HCT116 (cell line): ENCODE measurements at regions not wholly inside any gene's neighbourhood (a gene's known extent, or its start where the extent isn't known, plus 50 kb on each side); places are given as distances from the start of the nearest gene placed in this dataset.
"Not testable (repeated sequence)": the region's sequence is repeated elsewhere in the genome, so short reads cannot be mapped to it uniquely, and the experiment has no call there.

Experiments
- ATAC-seq: fragments of 200-7000 bp; cut with Tn5 transposase; 2 replicates; pipeline ENCODE4 v1.9.1; 2020; ENCODE audit warnings: mild to moderate bottlenecking, moderate library complexity
- BruUV-seq: library from RNA; stranded (reverse); fragments of 400-500 nt; replicated peaks from 2 replicates; lab custom pipeline; 2021; lab: Mats Ljungman, UMichigan
- CTCF ChIA-PET: fragments of 300-600 bp; sonication (Branson Sonifier 250); formaldehyde crosslinking; loops from one replicate; lab custom pipeline; 2021; ENCODE audit warnings: antibody characterized with exemption; lab: Charles Lee
- POLR2A ChIA-PET: fragments of 300-600, 350-600 bp; sonication (Branson Sonifier 250); formaldehyde crosslinking; loops from one replicate; lab custom pipeline; 2021; ENCODE audit warnings: antibody characterized with exemption; lab: Charles Lee
- RAD21 ChIA-PET, 2 experiments: fragments of 300-600 bp; sonication (Branson Sonifier 250); formaldehyde crosslinking; loops; one replicate each; lab custom pipeline; 2023; ENCODE audit warnings: low total read pairs in 2 of 2; ENCODE audit not compliant: uncharacterized antibody in 2 of 2, unreplicated experiment in 2 of 2, low non-redundant PET in 1 of 2; lab: Charles Lee
- DNase-seq: peaks from one replicate; pipeline ENCODE4 v3.0.0-alpha.2; 2010; ENCODE audit warnings: low read depth, low spot score
- H2AFZ ChIP-seq: fragments of 200-600 bp; shearing (Covaris generic), sonication (generic); 2 replicates; pipeline ENCODE4 v1.6.1; 2017; ENCODE audit warnings: low read depth, mixed run types, mixed read lengths, antibody characterized with exemption, low read length; ENCODE audit not compliant: poor library complexity, severe bottlenecking
- H3K27ac ChIP-seq: 2 replicates; pipeline ENCODE4 v1.5.1; 2012; ENCODE audit warnings: low read depth, low read length
- H3K27me3 ChIP-seq: fragments of 200-600 bp; sonication (generic); 2 replicates; pipeline ENCODE4 v1.6.1; 2016; ENCODE audit warnings: mixed run types, low read length, mixed read lengths; ENCODE audit not compliant: insufficient read depth
- H3K36me3 ChIP-seq, 2 experiments: fragments of 200-500 bp in 1 of 2; fragments of 200-600 bp in 1 of 2; sonication (Bioruptor generic) in 1 of 2; sonication (generic) in 1 of 2; 2 replicates each; pipeline versions ENCODE4 v1.5.1 to v1.6.1; 2014 to 2016; ENCODE audit warnings: low read length in 2 of 2, inconsistent platforms in 1 of 2, mixed read lengths in 1 of 2, mixed run types in 1 of 2; ENCODE audit not compliant: insufficient read depth in 2 of 2, control insufficient read depth in 1 of 2
- H3K4me1 ChIP-seq, 2 experiments: fragments of 200-600 bp in 1 of 2; sonication (generic) in 1 of 2; 2 replicates each; pipeline versions ENCODE4 v1.5.1 to v1.6.1; 2012 to 2017; ENCODE audit warnings: low read length in 2 of 2, inconsistent platforms in 1 of 2, mild to moderate bottlenecking in 1 of 2, mixed read lengths in 1 of 2, mixed run types in 1 of 2, moderate library complexity in 1 of 2; ENCODE audit not compliant: insufficient read depth in 2 of 2, control insufficient read depth in 1 of 2
- H3K4me2 ChIP-seq: fragments of 200-600 bp; sonication (generic); 2 replicates; pipeline ENCODE4 v1.6.1; 2017; ENCODE audit warnings: mixed run types, low read length, mixed read lengths
- H3K4me3 ChIP-seq, 2 experiments: fragments of 200-600 bp in 1 of 2; sonication (generic) in 1 of 2; replicated peaks in 1 of 2; 2 replicates each; pipeline ENCODE4 v1.5.1; 2011 to 2016; ENCODE audit warnings: low read length in 2 of 2, control low read depth in 1 of 2, low read depth in 1 of 2, mild to moderate bottlenecking in 1 of 2, mixed read lengths in 1 of 2, mixed run types in 1 of 2
- H3K79me2 ChIP-seq: fragments of 200-600 bp; sonication (generic); 2 replicates; pipeline ENCODE4 v1.6.1; 2017; ENCODE audit warnings: mild to moderate bottlenecking, mixed run types, low read length, moderate library complexity, mixed read lengths; ENCODE audit not compliant: insufficient read depth
- H3K9ac ChIP-seq: fragments of 200-600 bp; sonication (generic); 2 replicates; pipeline ENCODE4 v1.6.1; 2016; ENCODE audit warnings: low read length, mixed read lengths
- H3K9me2 ChIP-seq: fragments of 200-600 bp; sonication (generic), shearing (Covaris generic); 2 replicates; pipeline ENCODE4 v1.6.1; 2017; ENCODE audit warnings: mixed run types, mild to moderate bottlenecking, moderate library complexity; ENCODE audit not compliant: insufficient read depth
- H3K9me3 ChIP-seq, 2 experiments: fragments of 200-500 bp in 1 of 2; fragments of 200-600 bp in 1 of 2; sonication (Bioruptor generic) in 1 of 2; sonication (generic) in 1 of 2; 2 replicates each; pipeline ENCODE4 v1.6.1; 2014 to 2017; ENCODE audit warnings: low read length in 2 of 2, mixed read lengths in 2 of 2, inconsistent platforms in 1 of 2, low read depth in 1 of 2, mild to moderate bottlenecking in 1 of 2, mixed run types in 1 of 2, moderate library complexity in 1 of 2; ENCODE audit not compliant: control insufficient read depth in 1 of 2, insufficient read depth in 1 of 2
- H4K20me1 ChIP-seq: fragments of 200-600 bp; sonication (generic), shearing (Covaris generic); 2 replicates; pipeline ENCODE4 v1.6.1; 2017; ENCODE audit warnings: mixed run types, mild to moderate bottlenecking, moderate library complexity; ENCODE audit not compliant: insufficient read depth
- CBX3 ChIP-seq: IDR thresholded peaks from 2 replicates; pipeline ENCODE4 v1.6.1; 2012; ENCODE audit warnings: low read depth
- ELF1 ChIP-seq: IDR thresholded peaks from 2 replicates; pipeline ENCODE4 v1.6.1; 2012; ENCODE audit warnings: low read depth, borderline replicate concordance
- EZH2 ChIP-seq: fragments of 200-600 bp; sonication (generic); IDR thresholded peaks from 2 replicates; pipeline ENCODE4 v1.6.1; 2017; ENCODE audit warnings: antibody characterized with exemption, mixed run types
- POLR2A ChIP-seq: IDR thresholded peaks from 2 replicates; pipeline ENCODE4 v1.7.0; 2011; ENCODE audit warnings: borderline replicate concordance; ENCODE audit not compliant: insufficient read depth, insufficient read length; ENCODE audit errors: extremely low read depth
- YY1 ChIP-seq: IDR thresholded peaks from 2 replicates; pipeline ENCODE4 v1.6.1; 2011; ENCODE audit warnings: low read length, low read depth, moderate library complexity, mild to moderate bottlenecking; ENCODE audit not compliant: insufficient replicate concordance; ENCODE audit errors: extremely low read depth
- ZBTB33 ChIP-seq: IDR thresholded peaks from 2 replicates; pipeline ENCODE4 v1.6.1; 2011; ENCODE audit warnings: mild to moderate bottlenecking, low read length, moderate library complexity; ENCODE audit not compliant: insufficient replicate concordance; ENCODE audit errors: extremely low read depth
- intact Hi-C: fragments of 100-400 bp; cut with micrococcal nuclease; formaldehyde crosslinking; loops from 2 replicates; pipeline ENCODE4 v1.10.0; 2022
- TF ChIP-seq, protein P1 (sequence below): IDR thresholded peaks from 2 replicates; pipeline ENCODE4 v1.6.1; 2012

GRCh38 chr5:60473027-60473426 is 226.9 kb downstream of the DEPDC1B start:
- intact Hi-C loops, H3K9me3 ChIP-seq, H3K4me2 ChIP-seq, CTCF ChIA-PET, H4K20me1 ChIP-seq, RAD21 ChIA-PET, H2AFZ ChIP-seq, ATAC-seq, H3K79me2 ChIP-seq, H3K9me2 ChIP-seq, H3K27ac ChIP-seq, H3K36me3 ChIP-seq, H3K9ac ChIP-seq, H3K27me3 ChIP-seq, H3K4me3 ChIP-seq, POLR2A ChIA-PET, BruUV-seq, H3K4me1 ChIP-seq, DNase-seq: not testable (repeated sequence)

GRCh38 chr5:60470881-60471280 is 229.1 kb downstream of the DEPDC1B start:
- TF ChIP-seq YY1, result no peak
- TF ChIP-seq POLR2A, result no peak
- no peak for TF ChIP-seq EZH2
- TF ChIP-seq, protein P1, sequence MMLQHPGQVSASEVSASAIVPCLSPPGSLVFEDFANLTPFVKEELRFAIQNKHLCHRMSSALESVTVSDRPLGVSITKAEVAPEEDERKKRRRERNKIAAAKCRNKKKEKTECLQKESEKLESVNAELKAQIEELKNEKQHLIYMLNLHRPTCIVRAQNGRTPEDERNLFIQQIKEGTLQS, result no peak
- no peak for TF ChIP-seq ELF1
- TF ChIP-seq CBX3, result no peak
- no peak for TF ChIP-seq ZBTB33
- no TSS peak for BruUV-seq

More at GRCh38 chr5:60470881-60471280, 229.1 kb downstream of the DEPDC1B start:
- no peak overlapping the region for H3K4me2 ChIP-seq
- ChIA-PET CTCF (no interaction called here), RAD21 (no interaction called here), POLR2A (no interaction called here)
- H3K9me2 ChIP-seq, result no peaks in the 10 kb centered on the region
- intact Hi-C loops, result no loop called here
- no peaks in the 10 kb centered on the region for H3K79me2 ChIP-seq
- no peak overlapping the region for H2AFZ ChIP-seq
- no peaks in the 10 kb centered on the region for H3K9me3 ChIP-seq
- H3K36me3 ChIP-seq, result no peaks in the 10 kb centered on the region
- ATAC-seq (no peak), DNase-seq (no peak)
- H3K4me1 ChIP-seq, result no peaks in the 10 kb centered on the region
- H3K27me3 ChIP-seq, result peaks cover 8% of the 10 kb centered on the region; the same call in 1 of the 2 replicates
- H4K20me1 ChIP-seq, result no peaks in the 10 kb centered on the region
- no peak overlapping the region for H3K27ac ChIP-seq
- no peak overlapping the region for H3K4me3 ChIP-seq
- H3K9ac ChIP-seq, result no peak overlapping the region
